GM18870 (cell line): ENCODE measurements at regions not wholly inside any gene's neighbourhood (a gene's known extent, or its start where the extent isn't known, plus 50 kb on each side); places are given as distances from the start of the nearest gene placed in this dataset.
"Not testable (repeated sequence)": the region's sequence is repeated elsewhere in the genome, so short reads cannot be mapped to it uniquely, and the experiment has no call there.

ENCODE experiments used
- ATAC-seq: cut with Tn5 transposase; IDR thresholded peaks from one replicate; pipeline ENCODE4 v1.9.1; 2021; ENCODE audit warnings: moderate library complexity; ENCODE audit not compliant: unreplicated experiment

DNA sequence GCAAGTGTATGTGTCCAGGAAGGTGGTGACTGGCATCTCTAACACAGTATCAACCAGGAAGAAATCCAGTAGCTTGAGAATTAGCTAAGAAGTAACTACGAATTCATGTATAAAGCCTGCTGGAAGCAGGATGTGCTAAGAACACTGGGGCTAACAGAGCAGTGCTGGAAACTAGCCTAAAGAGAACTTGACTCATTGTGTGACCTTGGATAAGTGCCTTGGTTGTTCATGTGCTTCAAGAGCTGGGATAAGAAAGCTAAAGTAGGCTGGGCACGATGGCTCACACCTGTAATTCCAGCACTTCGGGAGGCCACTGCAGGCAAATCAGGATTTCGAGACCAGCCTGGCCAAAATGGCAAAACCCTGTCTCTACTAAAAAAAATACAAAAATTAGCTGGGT, 186.9 kb downstream of the RRAGC start:
- ATAC-seq: no peak

- no peak for ATAC-seq
Observed at GRCh38 chr1:38671221-38671620, 188.4 kb downstream of the RRAGC start.

DNA sequence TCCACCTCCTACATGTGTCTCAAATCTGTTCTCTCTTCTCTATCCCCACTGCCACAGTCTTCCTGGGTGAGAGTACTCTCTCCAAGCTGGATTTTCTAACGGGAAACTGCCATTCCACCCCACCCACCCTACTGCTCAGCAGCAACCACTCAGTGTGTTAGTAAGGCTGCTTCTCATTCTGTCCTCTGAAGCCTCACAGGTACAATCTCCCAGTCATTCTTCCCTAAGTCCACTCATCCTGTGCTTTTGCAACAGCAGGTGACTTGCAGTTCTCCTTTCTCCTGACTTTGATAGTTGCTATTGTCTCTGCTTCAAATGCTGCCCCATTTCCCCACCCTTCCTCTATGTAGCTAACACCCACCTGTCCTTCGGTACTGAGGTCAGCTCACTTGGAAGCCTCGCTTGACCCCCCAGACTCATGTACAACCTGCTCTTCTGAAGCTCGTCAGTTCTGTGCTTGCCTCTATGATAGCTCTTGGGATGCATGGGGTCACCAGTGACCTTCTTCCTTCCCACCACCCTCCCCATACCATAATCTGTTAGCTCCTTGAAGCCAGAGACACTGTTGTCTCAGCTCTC, 188.9 kb downstream of the RRAGC start:
- no peak for ATAC-seq

- no peak for ATAC-seq
Observed at GRCh38 chr1:38667626-38668025, 191.9 kb downstream of the RRAGC start.

DNA sequence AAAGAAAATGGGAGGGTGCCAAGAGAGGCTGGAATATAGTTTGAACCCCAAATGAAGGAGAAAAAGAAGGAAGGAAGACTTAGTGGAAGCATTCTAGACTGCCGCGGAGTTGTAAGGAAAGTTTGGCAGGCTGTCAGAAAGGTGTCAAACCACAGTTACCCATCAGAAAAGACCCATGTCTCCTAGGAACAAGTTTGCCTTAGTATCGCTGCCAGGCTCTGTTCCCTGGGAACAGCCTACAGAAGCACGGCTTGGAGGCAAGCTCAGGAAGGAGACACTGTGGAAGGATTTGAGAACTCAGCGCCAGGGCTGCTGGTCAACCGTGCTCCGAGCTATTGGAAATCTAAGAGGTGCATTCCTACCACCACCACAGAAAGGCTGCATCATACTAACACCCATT, 197.4 kb downstream of the RRAGC start:
- ATAC-seq: no peak

DNA sequence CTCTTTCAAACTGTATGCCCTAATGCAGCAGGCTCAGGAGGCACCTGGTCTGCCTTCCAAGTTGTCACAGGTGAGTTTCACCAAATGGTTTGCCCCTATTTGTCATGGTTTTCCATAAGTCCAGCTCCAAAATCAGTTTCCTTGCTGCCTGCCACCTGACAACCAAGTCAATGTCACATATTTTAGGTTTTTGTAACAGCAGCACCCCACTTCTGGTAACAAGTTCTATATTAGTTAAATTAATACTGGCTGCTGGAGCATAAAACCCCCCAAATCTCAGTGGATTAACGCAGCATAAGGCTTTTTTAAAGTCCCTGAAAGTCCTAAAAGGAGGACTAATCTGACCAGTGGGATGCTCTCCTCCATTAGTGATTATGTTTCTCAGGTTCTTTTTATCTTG, 200.7 kb downstream of the RRAGC start:
- no peak for ATAC-seq

- no peak for ATAC-seq
Observed at GRCh38 chr1:38657873-38658272, 201.7 kb downstream of the RRAGC start.

- ATAC-seq: no peak
Observed at GRCh38 chr1:38657207-38657840, 202.2 kb downstream of the RRAGC start.

DNA sequence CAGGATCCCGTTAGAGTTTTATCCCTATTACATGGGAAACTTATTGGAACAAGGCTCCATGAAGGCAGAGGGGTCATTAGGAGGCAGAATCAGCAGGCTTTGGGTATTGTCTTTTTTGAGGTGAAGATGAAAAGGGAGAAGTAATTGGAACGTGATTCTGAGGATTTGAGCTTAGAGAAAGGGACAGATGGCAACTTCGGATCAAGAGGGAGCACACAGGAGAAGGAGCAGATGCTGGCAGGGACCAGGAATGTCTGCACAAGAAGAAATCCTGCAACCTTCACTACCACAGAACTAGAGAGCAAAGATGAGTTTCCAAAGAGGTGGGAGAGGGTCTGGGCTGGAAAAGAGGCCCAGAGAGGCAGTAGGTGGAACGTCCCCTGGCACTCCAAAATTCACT, 202.8 kb downstream of the RRAGC start:
- ATAC-seq: no peak

DNA sequence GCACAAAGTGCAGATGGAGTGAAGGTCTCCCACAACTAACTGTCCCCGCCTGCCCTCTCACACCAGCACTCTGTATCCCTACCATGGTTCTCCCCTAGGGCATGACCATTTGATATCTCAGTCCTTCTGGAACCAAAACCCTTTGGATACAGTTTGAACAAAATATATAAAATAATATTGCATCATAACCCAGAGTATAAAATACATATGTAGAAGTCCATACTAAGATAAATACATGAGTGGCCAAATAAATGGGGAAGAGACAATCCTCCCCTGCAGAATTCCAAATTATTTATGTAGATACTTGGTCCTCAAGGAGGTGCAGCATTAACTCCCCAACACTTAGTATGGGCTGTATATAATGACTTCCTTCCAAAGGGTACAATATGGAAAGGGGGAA, 207.4 kb downstream of the RRAGC start:
- ATAC-seq: no peak

DNA sequence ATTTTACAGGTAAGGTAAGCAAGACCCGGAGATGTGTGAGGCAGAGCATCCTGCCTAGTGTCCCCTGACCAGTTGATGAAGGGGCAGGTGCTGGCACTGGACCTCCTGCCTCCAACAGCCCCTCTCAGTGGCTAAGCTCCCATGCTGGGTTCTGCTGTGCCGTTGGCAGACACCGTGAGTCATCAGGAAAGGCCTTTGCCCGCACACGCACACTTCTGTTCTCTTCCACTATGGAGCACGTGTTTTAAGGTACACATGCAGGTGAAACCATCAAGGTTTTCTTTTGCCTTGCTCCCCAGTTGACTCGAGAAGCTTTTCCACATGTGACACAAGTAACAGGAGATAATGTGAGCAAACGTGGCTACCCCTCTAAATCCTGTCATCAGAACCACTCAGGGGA, 207.9 kb downstream of the RRAGC start:
- ATAC-seq: no peak

- no peak for ATAC-seq
Observed at GRCh38 chr1:38648417-38648816, 211.2 kb downstream of the RRAGC start.

GRCh38 chr1:38647341-38647740, 212.2 kb downstream of the RRAGC start:
- ATAC-seq: not testable (repeated sequence)

DNA sequence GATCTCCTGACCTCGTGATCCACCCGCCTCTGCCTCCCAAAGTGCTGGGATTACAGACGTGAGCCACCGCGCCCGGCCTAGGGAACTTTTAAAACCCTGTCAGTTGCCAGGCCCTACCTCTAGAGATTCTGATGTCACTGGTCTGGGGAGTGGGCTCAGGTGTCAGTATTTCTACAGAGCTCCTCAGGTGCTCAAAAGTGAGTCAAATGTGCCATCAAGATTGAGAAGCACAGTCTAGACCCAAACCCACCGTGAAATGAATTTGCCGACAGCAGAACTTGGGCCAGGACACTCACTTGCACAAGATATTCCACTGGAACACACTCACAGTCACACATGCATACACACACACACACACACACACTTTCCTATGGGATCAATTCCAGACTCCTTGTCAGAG, 215.5 kb downstream of the RRAGC start:
- no peak for ATAC-seq

GRCh38 chr1:38641661-38642060, 217.9 kb downstream of the RRAGC start:
- no peak for ATAC-seq

DNA sequence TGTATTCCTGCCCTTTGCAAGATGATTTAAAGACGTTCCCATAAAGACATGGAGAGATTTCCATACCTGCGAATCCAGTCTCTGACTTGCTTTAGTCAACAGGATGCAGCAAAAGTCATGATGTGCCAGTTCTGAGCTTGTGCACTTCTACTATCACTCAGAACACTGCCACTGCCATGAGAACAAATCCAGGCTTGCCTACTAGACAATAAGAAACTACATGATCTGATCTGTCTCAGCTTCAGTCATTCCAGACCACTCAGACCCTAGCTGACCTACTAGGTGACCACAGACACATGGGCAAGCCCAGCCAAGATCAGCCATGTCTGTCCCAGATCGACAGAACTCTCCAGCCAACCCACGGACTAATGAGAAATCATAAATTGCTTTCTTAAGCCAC, 219.2 kb downstream of the RRAGC start:
- no peak for ATAC-seq

DNA sequence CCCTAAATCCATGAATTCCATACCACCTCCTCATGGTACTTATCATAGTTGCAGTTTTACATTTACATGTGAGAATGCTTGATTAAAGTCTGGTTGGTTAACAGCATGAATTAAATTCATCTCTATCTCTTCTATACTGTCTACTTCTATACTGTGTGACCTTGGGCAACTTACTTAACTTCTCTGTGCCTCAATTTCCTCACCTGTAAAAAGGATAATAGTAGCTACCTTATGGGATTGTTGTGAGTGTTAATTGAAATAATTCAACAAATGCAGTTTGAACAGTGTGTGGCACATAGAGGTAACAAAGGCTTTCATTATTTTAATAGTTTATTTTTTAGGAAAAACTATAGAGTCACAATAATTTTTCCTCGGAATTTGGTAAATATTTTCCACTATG, 231.3 kb downstream of the RRAGC start:
- no peak for ATAC-seq

DNA sequence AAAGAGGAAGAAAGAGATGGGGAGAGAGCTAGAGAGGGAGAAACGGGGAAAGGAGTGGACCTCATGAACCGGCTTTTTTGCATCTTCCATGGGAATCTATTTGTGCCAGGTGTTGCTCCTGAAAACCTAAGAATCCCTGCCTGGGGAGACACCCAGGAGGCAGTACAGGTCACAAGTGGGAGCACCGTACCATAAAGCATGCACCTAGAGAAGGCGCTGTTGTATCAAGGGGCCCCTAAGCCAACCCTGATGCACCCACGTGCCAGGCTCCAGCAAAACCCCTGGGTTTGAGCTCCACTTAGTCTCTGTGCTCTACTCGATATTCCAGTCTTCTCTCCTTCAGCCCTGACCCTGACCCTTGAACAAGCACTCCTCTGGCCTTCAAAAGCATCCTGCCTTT, 233.6 kb downstream of the RRAGC start:
- no peak for ATAC-seq

- ATAC-seq: no peak
Observed at GRCh38 chr1:38624336-38625039, 235.1 kb downstream of the RRAGC start.

- no peak for ATAC-seq
Observed at GRCh38 chr1:38623529-38623928, 236.0 kb downstream of the RRAGC start.

GRCh38 chr1:38622197-38622596, 237.4 kb downstream of the RRAGC start:
- ATAC-seq: no peak

DNA sequence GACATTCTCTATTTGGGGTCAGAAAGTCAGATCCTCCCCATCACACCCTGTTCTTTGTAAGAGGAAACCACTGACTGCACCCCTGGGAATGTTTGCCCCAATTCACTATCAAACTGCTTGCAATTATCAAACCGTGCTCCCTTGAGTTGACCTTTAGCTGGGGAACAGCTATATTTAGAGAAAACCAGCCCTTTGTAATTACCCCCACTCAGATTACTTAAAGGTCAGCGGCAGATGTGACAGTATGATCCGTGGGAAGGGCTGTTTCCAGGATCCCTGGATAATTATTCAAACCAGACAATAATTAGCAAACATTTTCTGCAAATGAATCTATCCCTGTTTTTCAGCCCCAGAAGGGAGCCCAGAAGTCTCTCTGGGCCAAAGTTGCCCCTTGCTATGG, 242.7 kb downstream of the RRAGC start:
- ATAC-seq: no peak

- no peak for ATAC-seq
Observed at GRCh38 chr1:38615680-38616079, 243.9 kb downstream of the RRAGC start.
